HepG2 (cell line): ENCODE measurements at regions not wholly inside any gene's neighbourhood (a gene's known extent, or its start where the extent isn't known, plus 50 kb on each side); places are given as distances from the start of the nearest gene placed in this dataset.

Source experiments
- ATF2 ChIP-seq: sonication (generic); formaldehyde crosslinking; IDR thresholded peaks from 2 replicates; pipeline ENCODE4 v1.4.0; 2020; ENCODE audit warnings: missing genetic modification reagents
- HMG20B ChIP-seq: conservative IDR thresholded peaks from 2 replicates; pipeline ENCODE4 v1.6.1; 2016; ENCODE audit warnings: missing genetic modification reagents, missing compliant biosample characterization
- IKZF1 ChIP-seq: fragments of 450-650 bp; IDR thresholded peaks from 2 replicates; pipeline ENCODE4 v1.7.1; 2016
- NFYC ChIP-seq: IDR thresholded peaks from 2 replicates; pipeline ENCODE4 v1.6.1; 2016; ENCODE audit warnings: missing genetic modification reagents, missing compliant biosample characterization
- POLR2A ChIP-seq, 2 experiments: IDR thresholded peaks; 2 replicates each; pipeline ENCODE4 v1.6.1; 2011; ENCODE audit warnings: low read depth in 2 of 2, low read length in 2 of 2, mild to moderate bottlenecking in 1 of 2, moderate library complexity in 1 of 2; ENCODE audit not compliant: insufficient read depth in 1 of 2
- TEF ChIP-seq: sonication (generic); formaldehyde crosslinking; IDR thresholded peaks from 2 replicates; pipeline ENCODE4 v1.5.0; 2020; ENCODE audit warnings: missing genetic modification reagents
- ZNF44 ChIP-seq: sonication (generic); formaldehyde crosslinking; IDR thresholded peaks from 2 replicates; pipeline ENCODE4 v1.5.1; 2020; ENCODE audit warnings: mild to moderate bottlenecking, missing genetic modification reagents
- ZNF629 ChIP-seq: sonication (generic); formaldehyde crosslinking; conservative IDR thresholded peaks from 2 replicates; pipeline ENCODE4 v1.5.0; 2020; ENCODE audit warnings: missing genetic modification reagents
- ZNF639 ChIP-seq: conservative IDR thresholded peaks from 2 replicates; pipeline ENCODE4 v1.6.1; 2018; ENCODE audit warnings: missing genetic modification reagents
- TF ChIP-seq, protein P1 (sequence below): sonication (generic); formaldehyde crosslinking; IDR thresholded peaks from 2 replicates; pipeline ENCODE4 v1.4.0; 2020; ENCODE audit warnings: missing genetic modification reagents

DNA sequence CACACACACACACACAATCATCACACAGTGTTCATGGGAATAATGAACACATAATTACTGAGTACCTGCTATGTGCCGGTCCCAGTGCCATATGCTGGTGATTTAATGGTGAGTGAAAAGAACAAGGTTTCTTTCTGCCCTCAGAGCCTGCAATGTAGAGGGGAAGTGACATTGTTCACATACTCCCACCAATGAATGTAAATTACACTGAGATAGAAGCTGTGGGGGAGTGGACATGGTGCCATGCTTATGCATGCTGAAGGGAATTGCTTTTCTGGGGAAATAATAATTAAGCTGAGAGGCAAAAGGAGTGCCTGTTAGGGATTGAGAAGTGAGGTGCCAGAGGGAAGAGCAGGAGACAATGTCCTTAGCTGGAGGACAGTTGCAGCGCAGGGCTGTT is 175.1 kb downstream of the MFSD1 start:
- TF ChIP-seq ATF2 (CRISPR knock-in tag) (no peak), IKZF1 (no peak), HMG20B (CRISPR knock-in tag) (no peak), NFYC (CRISPR knock-in tag) (no peak), ZNF44 (CRISPR knock-in tag) (no peak), TEF (CRISPR knock-in tag) (no peak), ZNF629 (CRISPR knock-in tag) (no peak), ZNF639 (no peak), POLR2A (IDR thresholded peaks at IDR 0.05; ENCODE audit: insufficient read depth in 1 of 2, low read depth in 2 of 2, low read length in 2 of 2) (no peak)
- TF ChIP-seq, protein P1, sequence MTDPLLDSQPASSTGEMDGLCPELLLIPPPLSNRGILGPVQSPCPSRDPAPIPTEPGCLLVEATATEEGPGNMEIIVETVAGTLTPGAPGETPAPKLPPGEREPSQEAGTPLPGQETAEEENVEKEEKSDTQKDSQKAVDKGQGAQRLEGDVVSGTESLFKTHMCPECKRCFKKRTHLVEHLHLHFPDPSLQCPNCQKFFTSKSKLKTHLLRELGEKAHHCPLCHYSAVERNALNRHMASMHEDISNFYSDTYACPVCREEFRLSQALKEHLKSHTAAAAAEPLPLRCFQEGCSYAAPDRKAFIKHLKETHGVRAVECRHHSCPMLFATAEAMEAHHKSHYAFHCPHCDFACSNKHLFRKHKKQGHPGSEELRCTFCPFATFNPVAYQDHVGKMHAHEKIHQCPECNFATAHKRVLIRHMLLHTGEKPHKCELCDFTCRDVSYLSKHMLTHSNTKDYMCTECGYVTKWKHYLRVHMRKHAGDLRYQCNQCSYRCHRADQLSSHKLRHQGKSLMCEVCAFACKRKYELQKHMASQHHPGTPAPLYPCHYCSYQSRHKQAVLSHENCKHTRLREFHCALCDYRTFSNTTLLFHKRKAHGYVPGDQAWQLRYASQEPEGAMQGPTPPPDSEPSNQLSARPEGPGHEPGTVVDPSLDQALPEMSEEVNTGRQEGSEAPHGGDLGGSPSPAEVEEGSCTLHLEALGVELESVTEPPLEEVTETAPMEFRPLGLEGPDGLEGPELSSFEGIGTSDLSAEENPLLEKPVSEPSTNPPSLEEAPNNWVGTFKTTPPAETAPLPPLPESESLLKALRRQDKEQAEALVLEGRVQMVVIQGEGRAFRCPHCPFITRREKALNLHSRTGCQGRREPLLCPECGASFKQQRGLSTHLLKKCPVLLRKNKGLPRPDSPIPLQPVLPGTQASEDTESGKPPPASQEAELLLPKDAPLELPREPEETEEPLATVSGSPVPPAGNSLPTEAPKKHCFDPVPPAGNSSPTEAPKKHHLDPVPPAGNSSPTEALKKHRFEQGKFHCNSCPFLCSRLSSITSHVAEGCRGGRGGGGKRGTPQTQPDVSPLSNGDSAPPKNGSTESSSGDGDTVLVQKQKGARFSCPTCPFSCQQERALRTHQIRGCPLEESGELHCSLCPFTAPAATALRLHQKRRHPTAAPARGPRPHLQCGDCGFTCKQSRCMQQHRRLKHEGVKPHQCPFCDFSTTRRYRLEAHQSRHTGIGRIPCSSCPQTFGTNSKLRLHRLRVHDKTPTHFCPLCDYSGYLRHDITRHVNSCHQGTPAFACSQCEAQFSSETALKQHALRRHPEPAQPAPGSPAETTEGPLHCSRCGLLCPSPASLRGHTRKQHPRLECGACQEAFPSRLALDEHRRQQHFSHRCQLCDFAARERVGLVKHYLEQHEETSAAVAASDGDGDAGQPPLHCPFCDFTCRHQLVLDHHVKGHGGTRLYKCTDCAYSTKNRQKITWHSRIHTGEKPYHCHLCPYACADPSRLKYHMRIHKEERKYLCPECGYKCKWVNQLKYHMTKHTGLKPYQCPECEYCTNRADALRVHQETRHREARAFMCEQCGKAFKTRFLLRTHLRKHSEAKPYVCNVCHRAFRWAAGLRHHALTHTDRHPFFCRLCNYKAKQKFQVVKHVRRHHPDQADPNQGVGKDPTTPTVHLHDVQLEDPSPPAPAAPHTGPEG (CRISPR knock-in tag): no peak
